Stimulated activated CD4-positive, alpha-beta T cell treated with anti-CD3 and anti-CD28 coated beads, Interleukin-1b, Interleukin-23, amount 100 ng/mL, for 48 hours (primary cell): ENCODE measurements at regions not wholly inside any gene's neighbourhood (a gene's known extent, or its start where the extent isn't known, plus 50 kb on each side); places are given as distances from the start of the nearest gene placed in this dataset.

ENCODE experiments used
- DNase-seq: peaks from one replicate; pipeline ENCODE4 v3.0.0-alpha.2; 2020

- DNase-seq, result peak; percentile 1
These were observed 153.8 kb upstream of the E2F8 start for GRCh38 chr11:19394525-19395016.

- no peak for DNase-seq
These were observed 153.2 kb upstream of the E2F8 start for GRCh38 chr11:19393941-19394340.

GRCh38 chr11:19392847-19393518, 152.2 kb upstream of the E2F8 start:
- no peak for DNase-seq

- no peak for DNase-seq
These were observed 151.6 kb upstream of the E2F8 start for GRCh38 chr11:19392321-19392720.

GRCh38 chr11:19391652-19392051, 150.9 kb upstream of the E2F8 start:
- DNase-seq, result no peak

- no peak for DNase-seq
These were observed 150.3 kb upstream of the E2F8 start for GRCh38 chr11:19391026-19391425.

GRCh38 chr11:19389787-19390303, 149.1 kb upstream of the E2F8 start:
- DNase-seq, result no peak

GRCh38 chr11:19382131-19382611, 141.4 kb upstream of the E2F8 start:
- no peak for DNase-seq

- DNase-seq, result no peak
These were observed 139.6 kb upstream of the E2F8 start for GRCh38 chr11:19380375-19380774.

- no peak for DNase-seq
These were observed 138.7 kb upstream of the E2F8 start for GRCh38 chr11:19379465-19379864.

- DNase-seq, result no peak
These were observed 138.1 kb upstream of the E2F8 start for GRCh38 chr11:19378814-19379213.

GRCh38 chr11:19377881-19378280, 137.1 kb upstream of the E2F8 start:
- no peak for DNase-seq

- no peak for DNase-seq
These were observed 134.7 kb upstream of the E2F8 start for GRCh38 chr11:19375440-19375839.

- DNase-seq, result no peak
These were observed 133.4 kb upstream of the E2F8 start for GRCh38 chr11:19374151-19374569.

GRCh38 chr11:19372381-19372780, 131.6 kb upstream of the E2F8 start:
- DNase-seq, result no peak

GRCh38 chr11:19370100-19370861, 129.5 kb upstream of the E2F8 start:
- no peak for DNase-seq

- DNase-seq, result no peak
These were observed 128.1 kb upstream of the E2F8 start for GRCh38 chr11:19368726-19369375.

- DNase-seq, result no peak
These were observed 126.4 kb upstream of the E2F8 start for GRCh38 chr11:19366992-19367709.

- DNase-seq, result no peak
These were observed 125.1 kb upstream of the E2F8 start for GRCh38 chr11:19365743-19366410.

- DNase-seq, result no peak
These were observed 118.7 kb upstream of the E2F8 start for GRCh38 chr11:19359221-19360000.

GRCh38 chr11:19357943-19358342, 117.2 kb upstream of the E2F8 start:
- no peak for DNase-seq
